ENCODE measurements at regions not wholly inside any gene's neighbourhood (a gene's known extent, or its start where the extent isn't known, plus 50 kb on each side); places are given as distances from the start of the nearest gene placed in this dataset.

DNA sequence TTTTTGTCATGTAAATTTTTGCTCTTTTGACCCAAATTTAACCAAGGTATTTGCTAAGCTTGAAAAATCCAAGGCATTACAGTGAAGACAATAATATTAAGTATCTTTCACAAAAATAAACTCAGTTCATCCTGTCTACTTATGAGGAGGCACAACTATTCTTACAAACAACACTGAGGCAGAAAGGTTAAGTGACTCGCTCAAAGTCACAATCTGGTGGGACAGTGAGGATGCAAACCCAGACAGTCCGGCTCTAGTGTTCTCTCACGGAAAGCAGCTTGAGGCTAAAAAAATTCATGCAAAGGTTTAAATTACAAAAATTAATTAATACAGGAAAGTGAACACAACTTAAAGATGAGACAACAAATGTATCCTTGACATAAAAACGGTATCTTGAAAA is 125.3 kb downstream of the SIPA1L2 start:
- no peak overlapping the region for H4K5ac ChIP-seq (ENCODE audit: insufficient read length, low read depth, low read length)
- no peak overlapping the region for H2BK120ac ChIP-seq (replicated peaks; ENCODE audit: low read depth, low read length)
- no peak overlapping the region for H3K9ac ChIP-seq (replicated peaks in 1 of 4; ENCODE audit: extremely low read depth in 1 of 4, low read depth in 3 of 4, low read length in 3 of 4)
- no peak overlapping the region for H3K23ac ChIP-seq (ENCODE audit: insufficient read length)
- H2BK20ac ChIP-seq (ENCODE audit: low read length) = no peak overlapping the region
- no peak overlapping the region for H3K18ac ChIP-seq (ENCODE audit: extremely low read depth, low read length)
- H3K23me2 ChIP-seq (ENCODE audit: low read depth, low read length) = no peaks in the 10 kb centered on the region
- H2AK5ac ChIP-seq (ENCODE audit: low read depth, low read length) = no peak overlapping the region
- no peaks in the 10 kb centered on the region for H3K27me3 ChIP-seq (replicated peaks in 1 of 4; ENCODE audit: control insufficient read depth in 3 of 4, extremely low read depth in 1 of 4, insufficient read depth in 3 of 4, low read length in 3 of 4)
- no peaks in the 10 kb centered on the region for H4K20me1 ChIP-seq (replicated peaks in 1 of 2; ENCODE audit: control insufficient read depth in 1 of 2, insufficient read depth in 2 of 2, low read length in 2 of 2)
- H3K79me2 ChIP-seq (ENCODE audit: control insufficient read depth in 1 of 2, insufficient read depth in 2 of 2, low read length in 2 of 2) = no peaks in the 10 kb centered on the region
- no peak overlapping the region for H2BK12ac ChIP-seq (ENCODE audit: low read depth, low read length)
- peaks cover 0 to 11% (median 8%) of the 10 kb centered on the region in 4 experiments; a peak in 5 of 7 replicates for H3K4me1 ChIP-seq (replicated peaks in 1 of 4; ENCODE audit: control insufficient read depth in 3 of 4, insufficient read depth in 4 of 4, low read length in 3 of 4)
- no peak overlapping the region for H2BK15ac ChIP-seq (ENCODE audit: low read length)
- H3K9me3 ChIP-seq (ENCODE audit: insufficient read depth in 2 of 2, low read depth in 1 of 2, low read length in 1 of 2) = no peaks in the 10 kb centered on the region
- H3K4ac ChIP-seq (replicated peaks; ENCODE audit: insufficient read length, low read depth, low read length) = no peak overlapping the region
- no peak overlapping the region for H4K91ac ChIP-seq (replicated peaks; ENCODE audit: insufficient read length, low read length)
- no peaks in the 10 kb centered on the region for H3K36me3 ChIP-seq (ENCODE audit: control insufficient read depth in 2 of 4, insufficient read depth in 4 of 4, low read length in 3 of 4)
- FAIRE-seq (no peak), DNase-seq (ENCODE audit: low read depth in 1 of 2, low spot score in 2 of 2) (no peak)
- H3K14ac ChIP-seq (ENCODE audit: insufficient read length) = no peak overlapping the region
- no peak overlapping the region for H3K4me3 ChIP-seq (ENCODE audit: extremely low read depth in 1 of 4, insufficient read depth in 2 of 4, low read depth in 3 of 4, low read length in 4 of 4)
- H3K27ac ChIP-seq (ENCODE audit: low read depth, low read length) = no peak overlapping the region
- H4K8ac ChIP-seq (ENCODE audit: extremely low read depth, insufficient read depth, low read length) = no peak overlapping the region
- H3K79me1 ChIP-seq (ENCODE audit: low read depth, low read length) = no peaks in the 10 kb centered on the region
- WGBS, 2 experiments (ENCODE audit: extremely low coverage in 1 of 2, insufficient coverage in 1 of 2, insufficient read length in 1 of 2, insufficient replicate concordance in 2 of 2, low coverage in 1 of 2, low lambda C conversion rate in 2 of 2, missing lambda C conversion rate in 1 of 2) = 90% methylated on average over 4 of the region's 4 CpGs; no CpG with 5 or more reads in 1 of the 2 experiments
- POLR2A ChIA-PET (ENCODE audit: partially characterized antibody) = no interaction called here
- H3K56ac ChIP-seq (replicated peaks; ENCODE audit: insufficient read length, low read depth, low read length) = no peak overlapping the region
- no peak overlapping the region for H2AFZ ChIP-seq (ENCODE audit: low read length)
- H2BK5ac ChIP-seq (ENCODE audit: low read depth, low read length) = no peak overlapping the region
- CTCF ChIA-PET (ENCODE audit: partially characterized antibody) = interaction anchor here (0.6 kb wide), 1 partner anchor 94 kb away, joined by 3 read pairs; no protein-coding TSS in a partner anchor
- H3K4me2 ChIP-seq (ENCODE audit: insufficient read depth in 1 of 2, low read depth in 2 of 2, low read length in 2 of 2) = no peak overlapping the region
- TF ChIP-seq EZH2 (IDR thresholded peaks at IDR 0.05; ENCODE audit: low read depth, low read length, severe bottlenecking) (no peak), HDAC6 (IDR thresholded peaks at IDR 0.05; ENCODE audit: low read depth, low read length) (no peak)

Data from H1 (cell line).